ENCODE measurements at regions not wholly inside any gene's neighbourhood (a gene's known extent, or its start where the extent isn't known, plus 50 kb on each side); places are given as distances from the start of the nearest gene placed in this dataset.

DNA sequence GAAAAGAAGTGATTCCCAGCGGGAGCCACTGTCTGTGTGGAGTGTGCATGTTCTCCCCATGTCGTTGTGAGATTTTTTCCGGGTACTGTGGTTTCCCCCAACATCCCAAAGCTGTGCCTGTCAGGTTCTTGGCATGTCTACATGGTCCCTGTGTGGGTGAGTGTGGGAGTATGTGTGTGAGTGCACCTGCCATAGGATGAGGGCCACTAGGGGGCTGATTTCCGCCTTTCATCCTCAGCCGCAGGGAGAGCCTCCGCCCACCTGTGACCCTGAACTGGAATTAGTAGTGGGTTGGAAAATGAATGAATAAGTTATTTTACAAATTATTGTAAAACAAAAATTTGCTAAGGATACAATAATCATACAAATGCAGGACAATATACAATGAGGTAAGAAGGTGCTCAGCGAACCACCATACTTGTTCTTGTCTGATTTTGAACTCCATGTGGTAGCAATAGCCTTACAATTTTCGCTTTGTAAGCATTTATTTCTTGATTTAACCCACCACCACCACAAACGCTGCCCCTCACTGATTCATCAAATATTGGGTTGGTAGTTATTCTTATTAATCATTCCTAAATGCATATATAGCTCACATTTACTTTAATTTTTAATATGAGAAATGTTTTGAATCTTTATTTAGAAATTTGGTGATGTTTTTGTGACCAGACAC lies 641.2 kb upstream of the VSTM2A start:
- Histone ChIP-seq H3K36me3 (ENCODE audit: control insufficient read depth in 1 of 2, insufficient read depth in 2 of 2, low read length in 2 of 2) (no peaks in the 10 kb centered on the region), H3K4me1 (ENCODE audit: control insufficient read depth in 1 of 2, insufficient read depth in 2 of 2, low read length in 2 of 2) (no peaks in the 10 kb centered on the region), H3K4me3 (ENCODE audit: low read depth, low read length) (no peak overlapping the region), H2BK5ac (ENCODE audit: low read depth, low read length, poor library complexity) (no peak overlapping the region), H3K9ac (ENCODE audit: low read length) (no peak overlapping the region), H3K14ac (ENCODE audit: low read length) (no peak overlapping the region), H3K79me1 (ENCODE audit: low read length) (no peaks in the 10 kb centered on the region), H3K79me2 (ENCODE audit: control insufficient read depth, insufficient read depth, low read length, poor library complexity) (no peaks in the 10 kb centered on the region), H3K9me3 (ENCODE audit: insufficient read depth, low read depth, low read length) (no peaks in the 10 kb centered on the region), H3K27ac (ENCODE audit: low read depth, low read length) (no peak overlapping the region), H3K27me3 (ENCODE audit: insufficient read depth, low read length) (no peaks in the 10 kb centered on the region), H2AFZ (ENCODE audit: insufficient read depth, low read length, poor library complexity) (no peak overlapping the region), H3K23ac (ENCODE audit: low read length) (no peak overlapping the region), H3K18ac (ENCODE audit: low read length) (no peak overlapping the region), H4K8ac (ENCODE audit: low read depth, low read length) (no peak overlapping the region), H4K91ac (ENCODE audit: low read depth, low read length) (no peak overlapping the region), H2BK12ac (ENCODE audit: low read length) (no peak overlapping the region), H3K4me2 (ENCODE audit: low read length) (no peak overlapping the region), H3K4ac (ENCODE audit: low read depth, low read length) (no peak overlapping the region), H2BK120ac (ENCODE audit: insufficient read depth, low read length, poor library complexity) (no peak overlapping the region), H2AK5ac (ENCODE audit: low read length) (no peak overlapping the region), H4K12ac (ENCODE audit: low read depth, low read length) (no peak overlapping the region)
- no peak for DNase-seq
- no CpG with 5 or more reads among the region's 9 CpGs for WGBS (ENCODE audit: extremely low coverage, insufficient coverage, insufficient read length)

DNA sequence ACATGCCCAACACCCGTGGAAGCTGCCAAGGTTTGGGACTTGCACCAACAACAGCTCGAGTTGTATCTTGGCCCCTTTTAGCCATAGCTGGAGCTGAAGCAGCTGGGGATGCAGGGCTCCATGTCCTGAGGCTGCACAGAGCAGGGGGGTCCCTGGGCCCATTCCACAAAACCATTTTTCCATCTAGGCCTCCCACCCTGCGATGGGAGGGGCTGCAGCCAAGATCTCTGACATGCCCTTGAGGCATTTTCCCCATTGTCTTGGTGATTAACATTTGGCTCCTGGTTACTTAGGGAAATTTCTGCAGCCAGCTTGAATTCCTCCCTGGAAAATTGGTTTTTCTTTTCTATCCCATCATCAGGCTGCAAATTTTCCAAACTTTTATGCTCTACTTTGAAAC lies 637.8 kb upstream of the VSTM2A start:
- no CpG with 5 or more reads among the region's 3 CpGs for WGBS (ENCODE audit: extremely low coverage, insufficient coverage, insufficient read length)
- H3K18ac ChIP-seq (ENCODE audit: low read length), result no peak overlapping the region

DNA sequence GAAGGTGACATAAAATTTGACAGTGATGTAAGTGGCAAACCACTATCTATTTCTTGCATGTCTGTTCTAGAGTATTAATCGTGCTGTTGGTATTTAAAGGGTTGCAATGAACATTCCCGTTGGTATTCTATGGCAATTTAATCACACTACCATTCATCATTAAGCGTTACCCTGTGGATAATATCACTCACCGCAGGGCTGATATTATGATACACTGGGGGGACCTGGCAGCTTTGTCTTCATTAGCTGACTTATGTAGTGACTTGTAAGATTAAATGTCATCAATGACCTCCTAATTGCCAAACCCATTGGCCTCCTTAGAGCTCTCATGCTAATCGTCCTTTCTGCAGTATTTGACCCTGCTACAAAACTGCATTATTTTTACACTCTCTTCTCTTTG lies 624.5 kb upstream of the VSTM2A start:
- Histone ChIP-seq H3K4me1 (ENCODE audit: control insufficient read depth in 1 of 2, insufficient read depth in 2 of 2, low read length in 2 of 2) (no peaks in the 10 kb centered on the region), H2BK12ac (ENCODE audit: low read length) (no peak overlapping the region), H2AFZ (ENCODE audit: insufficient read depth, low read length, poor library complexity) (no peak overlapping the region), H3K14ac (ENCODE audit: low read length) (no peak overlapping the region), H3K18ac (ENCODE audit: low read length) (no peak overlapping the region), H2AK5ac (ENCODE audit: low read length) (no peak overlapping the region), H3K79me1 (ENCODE audit: low read length) (no peaks in the 10 kb centered on the region), H3K79me2 (ENCODE audit: control insufficient read depth, insufficient read depth, low read length, poor library complexity) (no peaks in the 10 kb centered on the region), H3K9ac (ENCODE audit: low read length) (no peak overlapping the region), H4K12ac (ENCODE audit: low read depth, low read length) (no peak overlapping the region), H3K4me2 (ENCODE audit: low read length) (no peak overlapping the region), H3K9me3 (ENCODE audit: insufficient read depth, low read depth, low read length) (peaks cover 2% of the 10 kb centered on the region), H2BK120ac (ENCODE audit: insufficient read depth, low read length, poor library complexity) (no peak overlapping the region), H3K36me3 (ENCODE audit: control insufficient read depth in 1 of 2, insufficient read depth in 2 of 2, low read length in 2 of 2) (no peaks in the 10 kb centered on the region), H3K27ac (ENCODE audit: low read depth, low read length) (no peak overlapping the region), H4K8ac (ENCODE audit: low read depth, low read length) (no peak overlapping the region), H3K23ac (ENCODE audit: low read length) (no peak overlapping the region), H4K91ac (ENCODE audit: low read depth, low read length) (no peak overlapping the region), H3K27me3 (ENCODE audit: insufficient read depth, low read length) (no peaks in the 10 kb centered on the region), H3K4me3 (ENCODE audit: low read depth, low read length) (no peak overlapping the region), H3K4ac (ENCODE audit: low read depth, low read length) (no peak overlapping the region), H2BK5ac (ENCODE audit: low read depth, low read length, poor library complexity) (no peak overlapping the region)
- no peak for DNase-seq
- no CpG with 5 or more reads among the region's 5 CpGs for WGBS (ENCODE audit: extremely low coverage, insufficient coverage, insufficient read length)

More for the DNA sequence above, 637.8 kb upstream of the VSTM2A start:
- Histone ChIP-seq H4K12ac (ENCODE audit: low read depth, low read length) (no peak overlapping the region), H3K79me2 (ENCODE audit: control insufficient read depth, insufficient read depth, low read length, poor library complexity) (no peaks in the 10 kb centered on the region), H3K14ac (ENCODE audit: low read length) (no peak overlapping the region), H4K8ac (ENCODE audit: low read depth, low read length) (no peak overlapping the region), H2AFZ (ENCODE audit: insufficient read depth, low read length, poor library complexity) (no peak overlapping the region), H2BK120ac (ENCODE audit: insufficient read depth, low read length, poor library complexity) (no peak overlapping the region), H3K79me1 (ENCODE audit: low read length) (no peaks in the 10 kb centered on the region), H3K23ac (ENCODE audit: low read length) (no peak overlapping the region), H3K4me3 (ENCODE audit: low read depth, low read length) (no peak overlapping the region), H3K27ac (ENCODE audit: low read depth, low read length) (no peak overlapping the region), H3K36me3 (ENCODE audit: control insufficient read depth in 1 of 2, insufficient read depth in 2 of 2, low read length in 2 of 2) (no peaks in the 10 kb centered on the region), H3K4me1 (ENCODE audit: control insufficient read depth in 1 of 2, insufficient read depth in 2 of 2, low read length in 2 of 2) (no peaks in the 10 kb centered on the region), H4K91ac (ENCODE audit: low read depth, low read length) (no peak overlapping the region), H3K27me3 (ENCODE audit: insufficient read depth, low read length) (no peaks in the 10 kb centered on the region), H3K9ac (ENCODE audit: low read length) (no peak overlapping the region), H3K4me2 (ENCODE audit: low read length) (no peak overlapping the region), H2BK5ac (ENCODE audit: low read depth, low read length, poor library complexity) (no peak overlapping the region), H3K9me3 (ENCODE audit: insufficient read depth, low read depth, low read length) (no peaks in the 10 kb centered on the region), H3K4ac (ENCODE audit: low read depth, low read length) (no peak overlapping the region), H2BK12ac (ENCODE audit: low read length) (no peak overlapping the region), H2AK5ac (ENCODE audit: low read length) (no peak overlapping the region)
- no peak for DNase-seq

DNA sequence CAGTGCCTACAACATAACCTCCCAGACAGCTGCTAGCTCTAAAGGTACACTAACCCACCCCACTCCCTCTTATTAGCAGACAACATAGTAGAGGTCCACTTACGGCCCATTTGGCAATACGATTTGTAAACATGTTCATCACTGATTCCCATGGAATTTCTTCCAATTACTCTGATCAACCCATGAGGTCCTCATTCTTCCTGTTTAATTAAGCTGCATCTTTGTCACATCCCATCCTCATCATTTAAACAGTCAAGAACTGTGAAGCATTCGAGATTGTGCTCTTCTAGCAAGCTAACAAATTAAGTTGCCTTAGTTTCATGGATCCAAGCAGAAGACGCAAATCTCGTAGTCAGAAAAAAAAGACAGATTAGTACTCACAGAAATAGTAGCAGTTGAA lies 622.2 kb upstream of the VSTM2A start:
- DNase-seq, result no peak
- Histone ChIP-seq H3K79me2 (ENCODE audit: control insufficient read depth, insufficient read depth, low read length, poor library complexity) (no peaks in the 10 kb centered on the region), H4K91ac (ENCODE audit: low read depth, low read length) (no peak overlapping the region), H3K4me1 (ENCODE audit: control insufficient read depth in 1 of 2, insufficient read depth in 2 of 2, low read length in 2 of 2) (no peaks in the 10 kb centered on the region), H3K27me3 (ENCODE audit: insufficient read depth, low read length) (no peaks in the 10 kb centered on the region), H3K9ac (ENCODE audit: low read length) (no peak overlapping the region), H3K4ac (ENCODE audit: low read depth, low read length) (no peak overlapping the region), H3K14ac (ENCODE audit: low read length) (no peak overlapping the region), H2BK5ac (ENCODE audit: low read depth, low read length, poor library complexity) (no peak overlapping the region), H2BK120ac (ENCODE audit: insufficient read depth, low read length, poor library complexity) (no peak overlapping the region), H3K79me1 (ENCODE audit: low read length) (no peaks in the 10 kb centered on the region), H3K23ac (ENCODE audit: low read length) (no peak overlapping the region), H2BK12ac (ENCODE audit: low read length) (no peak overlapping the region), H2AFZ (ENCODE audit: insufficient read depth, low read length, poor library complexity) (no peak overlapping the region), H3K4me2 (ENCODE audit: low read length) (no peak overlapping the region), H3K27ac (ENCODE audit: low read depth, low read length) (no peak overlapping the region), H4K8ac (ENCODE audit: low read depth, low read length) (no peak overlapping the region), H2AK5ac (ENCODE audit: low read length) (no peak overlapping the region), H3K18ac (ENCODE audit: low read length) (no peak overlapping the region), H3K9me3 (ENCODE audit: insufficient read depth, low read depth, low read length) (peaks cover 2% of the 10 kb centered on the region), H4K12ac (ENCODE audit: low read depth, low read length) (no peak overlapping the region), H3K36me3 (ENCODE audit: control insufficient read depth in 1 of 2, insufficient read depth in 2 of 2, low read length in 2 of 2) (no peaks in the 10 kb centered on the region), H3K4me3 (ENCODE audit: low read depth, low read length) (no peak overlapping the region)
- WGBS (ENCODE audit: extremely low coverage, insufficient coverage, insufficient read length), result no CpG with 5 or more reads among the region's 5 CpGs

Data from trophoblast cell (in vitro differentiated cells and primary cell).